A549 (cell line): ENCODE measurements at regions not wholly inside any gene's neighbourhood (a gene's known extent, or its start where the extent isn't known, plus 50 kb on each side); places are given as distances from the start of the nearest gene placed in this dataset.

Experiments
- ATAC-seq, 2 experiments: fragments of 200-7000 bp in 1 of 2; fragments of >200 bp in 1 of 2; cut with Nextera tagmentation in 1 of 2; cut with Tn5 transposase in 1 of 2; 3 replicates each; pipeline versions ENCODE4 v1.8.0 to v1.9.1; 2018 to 2020; ENCODE audit warnings: mild to moderate bottlenecking in 1 of 2, moderate library complexity in 1 of 2
- CTCF ChIA-PET: fragments of 300-600 bp; sonication (Branson Sonifier 250); formaldehyde crosslinking; extraction: SDS; loops from one replicate; lab custom pipeline; 2021; ENCODE audit warnings: antibody characterized with exemption, inconsistent platforms; lab: Yijun Ruan, JAX
- POLR2A ChIA-PET: fragments of 350-600 bp; formaldehyde crosslinking; extraction: SDS; loops from one replicate; lab custom pipeline; 2021; ENCODE audit warnings: antibody characterized with exemption, inconsistent platforms; lab: Yijun Ruan, JAX
- DNase-seq, 2 experiments: peaks; one replicate each; pipeline versions ENCODE4 v3.0.0 to v3.0.0-alpha.2; 2011 to 2016; ENCODE audit warnings: low read depth in 1 of 2, low spot score in 1 of 2
- FAIRE-seq: peaks from 2 replicates; lab custom pipeline; 2011; peaks lifted over from hg19 to GRCh38; lab: Jason Lieb, UNC
- H3K27ac ChIP-seq, 2 experiments: fragments of >200 bp; sonication (Bioruptor Twin); formaldehyde crosslinking; 3 replicates each; pipeline ENCODE4 v1.5.1; 2016 to 2017
- H3K4me1 ChIP-seq: fragments of >200 bp; sonication (Bioruptor Twin); formaldehyde crosslinking; 3 replicates; pipeline ENCODE4 v1.6.1; 2016
- H3K4me2 ChIP-seq: fragments of >200 bp; sonication (Bioruptor Twin); formaldehyde crosslinking; 3 replicates; pipeline ENCODE4 v1.6.1; 2016
- H3K4me3 ChIP-seq: fragments of >200 bp; sonication (Bioruptor Twin); formaldehyde crosslinking; 3 replicates; pipeline ENCODE4 v1.5.1; 2016
- H3K9me3 ChIP-seq: fragments of >200 bp; sonication (Bioruptor Twin); formaldehyde crosslinking; 3 replicates; pipeline ENCODE4 v1.6.1; 2016
- ATOH8 ChIP-seq: fragments of 250-450 bp; sonication (Bioruptor Pico); IDR thresholded peaks from 2 replicates; pipeline ENCODE4 v1.5.0; 2020; ENCODE audit warnings: low read depth, mild to moderate bottlenecking, moderate library complexity
- CBX2 ChIP-seq: fragments of 200-600 bp; sonication (generic); IDR thresholded peaks from 2 replicates; pipeline ENCODE4 v1.6.1; 2016; ENCODE audit warnings: low read depth, mild to moderate bottlenecking, borderline replicate concordance
- CBX8 ChIP-seq: fragments of 200-600 bp; sonication (generic); IDR thresholded peaks from 2 replicates; pipeline ENCODE4 v1.6.1; 2016
- CHD4 ChIP-seq: fragments of 200-600 bp; sonication (generic); IDR thresholded peaks from 2 replicates; pipeline ENCODE4 v1.6.1; 2016; ENCODE audit warnings: antibody characterized with exemption, mild to moderate bottlenecking, borderline replicate concordance
- CTCF ChIP-seq: fragments of >200 bp; sonication (Bioruptor Twin); formaldehyde crosslinking; IDR thresholded peaks from 3 replicates; pipeline ENCODE4 v1.5.1; 2016
- EHMT2 ChIP-seq: fragments of 200-600 bp; sonication (generic); IDR thresholded peaks from 2 replicates; pipeline ENCODE4 v1.6.1; 2016; ENCODE audit warnings: antibody characterized with exemption, low read depth, mild to moderate bottlenecking, moderate library complexity
- HMGXB4 ChIP-seq: fragments of 250-450 bp; sonication (Bioruptor Pico); IDR thresholded peaks from 2 replicates; pipeline ENCODE4 v1.5.0; 2021; ENCODE audit warnings: mild to moderate bottlenecking, moderate library complexity, borderline replicate concordance
- HOXB13 ChIP-seq: fragments of 250-450 bp; sonication (Bioruptor Pico); IDR thresholded peaks from 2 replicates; pipeline ENCODE4 v1.5.0; 2020; ENCODE audit warnings: low read depth, mild to moderate bottlenecking, moderate library complexity
- JUNB ChIP-seq: fragments of >200 bp; sonication (Bioruptor Twin); formaldehyde crosslinking; IDR thresholded peaks from 2 replicates; pipeline ENCODE4 v1.6.1; 2016
- NPAS2 ChIP-seq: fragments of 250-450 bp; sonication (Bioruptor Pico); IDR thresholded peaks from 2 replicates; pipeline ENCODE4 v1.8.0; 2022; ENCODE audit warnings: mild to moderate bottlenecking, moderate library complexity, borderline replicate concordance
- PBX3 ChIP-seq: IDR thresholded peaks from 2 replicates; pipeline ENCODE4 v1.6.1; 2012
- PHF8 ChIP-seq: fragments of 200-600 bp; sonication (generic); IDR thresholded peaks from 2 replicates; pipeline ENCODE4 v1.6.1; 2016; ENCODE audit warnings: low read depth, mild to moderate bottlenecking, antibody characterized with exemption, moderate library complexity, borderline replicate concordance
- POLR2A ChIP-seq: IDR thresholded peaks from 2 replicates; pipeline ENCODE4 v1.6.1; 2012; ENCODE audit warnings: mild to moderate bottlenecking, low read length
- RAD21 ChIP-seq, 2 experiments: fragments of >200 bp in 1 of 2; sonication (Bioruptor Twin) in 1 of 2; formaldehyde crosslinking in 1 of 2; IDR thresholded peaks in 1 of 2; conservative IDR thresholded peaks in 1 of 2; 2 replicates in 1 of 2; 3 replicates in 1 of 2; pipeline ENCODE4 v1.6.1; 2012 to 2018; ENCODE audit warnings: inconsistent platforms in 1 of 2
- SREBF2 ChIP-seq: fragments of 450-650 bp; IDR thresholded peaks from 2 replicates; pipeline ENCODE4 v1.6.1; 2014; ENCODE audit warnings: mild to moderate bottlenecking, moderate library complexity
- TFCP2L1 ChIP-seq: fragments of 250-450 bp; sonication (Bioruptor Pico); IDR thresholded peaks from 2 replicates; pipeline ENCODE4 v1.5.0; 2021; ENCODE audit warnings: mild to moderate bottlenecking
- USF2 ChIP-seq: fragments of 450-650 bp; IDR thresholded peaks from 2 replicates; pipeline ENCODE4 v1.6.1; 2014; ENCODE audit warnings: antibody characterized with exemption
- ZSCAN20 ChIP-seq: fragments of 250-450 bp; sonication (Bioruptor Pico); IDR thresholded peaks from 2 replicates; pipeline ENCODE4 v1.8.0; 2022; ENCODE audit warnings: mild to moderate bottlenecking, moderate library complexity
- WGBS: methylation state at CpG from one replicate; pipeline ENCODE4 v1.1.6; 2017; ENCODE audit errors: missing lambda C conversion rate; 5-methylcytosine and 5-hydroxymethylcytosine counted together

- CTCF ChIA-PET, result no interaction called here
- 16% methylated on average over 2 of the region's 2 CpGs for WGBS
- ATAC-seq, result no peak
- POLR2A ChIA-PET, result no interaction called here
- DNase-seq, result no peak
- no peak for TF ChIP-seq HOXB13 (CRISPR knock-in tag)
- no peak for TF ChIP-seq CTCF
- TF ChIP-seq ZSCAN20, result no peak
- TF ChIP-seq USF2, result no peak
- no peak for TF ChIP-seq CBX8
- no peak for TF ChIP-seq TFCP2L1 (CRISPR knock-in tag)
- TF ChIP-seq CHD4, result no peak
- no peak for TF ChIP-seq JUNB
- Histone ChIP-seq H3K9me3 (no peaks in the 10 kb centered on the region), H3K4me2 (no peak overlapping the region), H3K27ac (no peak overlapping the region), H3K4me3 (no peak overlapping the region), H3K4me1 (no peaks in the 10 kb centered on the region)
- no peak for FAIRE-seq
These were observed 434.5 kb downstream of the XIRP2 start for GRCh38 chr2:167322795-167323194.

- FAIRE-seq, result no peak
- Histone ChIP-seq H3K9me3 (no peaks in the 10 kb centered on the region), H3K27ac (no peak overlapping the region), H3K4me3 (no peak overlapping the region), H3K4me1 (no peaks in the 10 kb centered on the region), H3K4me2 (no peak overlapping the region)
- ChIA-PET POLR2A (no interaction called here), CTCF (no interaction called here)
- TF ChIP-seq CTCF (no peak), HMGXB4 (CRISPR knock-in tag) (no peak), NPAS2 (CRISPR knock-in tag) (no peak), PBX3 (no peak), CBX2 (no peak), ATOH8 (CRISPR knock-in tag) (no peak)
- no peak for ATAC-seq
- no peak for DNase-seq
- 3% methylated on average over 2 of the region's 2 CpGs for WGBS
These were observed 430.3 kb downstream of the XIRP2 start for GRCh38 chr2:167318581-167318980.

- POLR2A ChIA-PET, result no interaction called here
- no peak for FAIRE-seq
- Histone ChIP-seq H3K4me3 (no peak overlapping the region), H3K4me2 (no peak overlapping the region), H3K27ac (no peak overlapping the region), H3K9me3 (no peaks in the 10 kb centered on the region), H3K4me1 (no peaks in the 10 kb centered on the region)
- no peak for ATAC-seq
- CTCF ChIA-PET, result no interaction called here
- no peak for DNase-seq
- 0% methylated on average over 1 of the region's 1 CpG for WGBS
- no peak for TF ChIP-seq SREBF2
- TF ChIP-seq RAD21 (conservative IDR thresholded peaks at IDR 0.05 in 1 of 2, IDR thresholded peaks at IDR 0.05 in 1 of 2), result no peak
- TF ChIP-seq CTCF, result no peak
- TF ChIP-seq POLR2A, result no peak
- no peak for TF ChIP-seq EHMT2
- no peak for TF ChIP-seq HMGXB4 (CRISPR knock-in tag)
- TF ChIP-seq CBX8, result no peak
- TF ChIP-seq PHF8, result no peak
These were observed 422.2 kb downstream of the XIRP2 start for GRCh38 chr2:167310442-167310841.
